Neural crest cell (in vitro differentiated cells): ENCODE measurements at regions not wholly inside any gene's neighbourhood (a gene's known extent, or its start where the extent isn't known, plus 50 kb on each side); places are given as distances from the start of the nearest gene placed in this dataset.
"Not testable (repeated sequence)": the region's sequence is repeated elsewhere in the genome, so short reads cannot be mapped to it uniquely, and the experiment has no call there.

Experiments
- DNase-seq: peaks from one replicate; pipeline ENCODE4 v3.0.0; 2021; ENCODE audit warnings: low read depth, mixed read lengths, low spot score
- H3K27ac Mint-ChIP-seq: one replicate; pipeline ENCODE4 v1.8.0; 2021; ENCODE audit warnings: mild to moderate bottlenecking, mixed read lengths; ENCODE audit not compliant: unreplicated experiment
- H3K27me3 Mint-ChIP-seq: 2 replicates; pipeline ENCODE4 v1.8.0; 2021; ENCODE audit warnings: low read depth, mild to moderate bottlenecking, mixed read lengths
- H3K36me3 Mint-ChIP-seq: 2 replicates; pipeline ENCODE4 v1.8.0; 2021; ENCODE audit warnings: low read depth, mild to moderate bottlenecking, mixed read lengths
- H3K4me1 Mint-ChIP-seq: 2 replicates; pipeline ENCODE4 v1.8.0; 2021; ENCODE audit warnings: mixed read lengths
- H3K4me3 Mint-ChIP-seq: one replicate; pipeline ENCODE4 v1.8.0; 2021; ENCODE audit warnings: mild to moderate bottlenecking, mixed read lengths
- H3K9me3 Mint-ChIP-seq: 2 replicates; pipeline ENCODE4 v1.8.0; 2021; ENCODE audit warnings: mixed read lengths
- CTCF ChIP-seq: fragments of 200-600 bp; sonication (generic); conservative IDR thresholded peaks from 2 replicates; pipeline ENCODE4 v1.5.0; 2021; ENCODE audit warnings: antibody characterized with exemption, mild to moderate bottlenecking

DNA sequence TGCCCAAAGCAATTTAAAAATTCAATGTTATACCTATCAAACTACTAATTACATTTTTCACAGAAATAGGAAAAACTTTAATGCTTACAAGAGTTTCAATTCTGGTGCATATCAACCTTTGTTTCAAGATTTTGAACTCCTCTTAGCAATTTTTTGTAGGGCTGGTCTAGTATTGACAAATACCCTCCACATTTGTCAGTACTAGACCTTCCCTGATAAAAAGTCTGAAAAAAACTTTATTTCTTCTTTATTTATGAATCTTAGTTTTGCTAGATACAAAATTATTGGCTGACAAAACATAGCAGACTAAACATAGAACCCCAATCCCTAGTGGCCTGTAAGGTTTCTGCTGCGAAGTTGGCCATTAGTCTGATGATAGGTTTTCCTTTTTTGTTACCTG is 1804.9 kb downstream of the EFNA5 start:
- Mint-ChIP-seq H3K27ac (no peak overlapping the region), H3K4me1 (no peaks in the 10 kb centered on the region), H3K27me3 (no peaks in the 10 kb centered on the region), H3K36me3 (peaks cover 2% of the 10 kb centered on the region), H3K9me3 (peaks cover 7% of the 10 kb centered on the region), H3K4me3 (no peak overlapping the region)
- TF ChIP-seq CTCF = no peak
- no peak for DNase-seq

DNA sequence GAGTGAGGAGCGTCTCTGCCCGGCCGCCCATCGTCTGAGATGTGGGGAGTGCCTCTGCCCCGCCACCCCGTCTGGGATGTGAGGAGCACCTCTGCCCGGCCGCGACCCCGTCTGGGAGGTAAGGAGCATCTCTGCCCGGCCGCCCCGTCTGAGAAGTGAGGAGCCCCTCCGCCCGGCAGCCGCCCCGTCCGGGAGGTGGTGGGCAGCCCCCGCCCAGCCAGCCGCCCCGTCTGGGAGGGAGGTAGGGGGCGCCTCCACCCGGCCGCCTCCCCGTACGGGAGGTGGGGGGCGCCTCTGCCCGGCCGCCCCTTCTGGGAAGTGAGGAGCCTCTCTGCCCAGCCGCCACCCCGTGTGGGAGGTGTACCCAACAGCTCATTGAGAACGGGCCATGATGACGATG is 1811.4 kb downstream of the EFNA5 start:
- DNase-seq, H3K27me3 Mint-ChIP-seq, H3K36me3 Mint-ChIP-seq, H3K4me3 Mint-ChIP-seq, H3K4me1 Mint-ChIP-seq, H3K27ac Mint-ChIP-seq, H3K9me3 Mint-ChIP-seq: not testable (repeated sequence)

- Mint-ChIP-seq H3K4me1 (no peaks in the 10 kb centered on the region), H3K27ac (no peak overlapping the region), H3K9me3 (no peaks in the 10 kb centered on the region), H3K36me3 (no peaks in the 10 kb centered on the region), H3K27me3 (no peaks in the 10 kb centered on the region), H3K4me3 (no peak overlapping the region)
- TF ChIP-seq CTCF = no peak
- DNase-seq = no peak
Observed at GRCh38 chr5:105849701-105850100, 1821.0 kb downstream of the EFNA5 start.

GRCh38 chr5:105840800-105841199 is 1829.9 kb downstream of the EFNA5 start:
- no peak for DNase-seq
- Mint-ChIP-seq H3K4me1 (no peaks in the 10 kb centered on the region), H3K27ac (no peak overlapping the region), H3K27me3 (no peaks in the 10 kb centered on the region), H3K36me3 (no peaks in the 10 kb centered on the region), H3K9me3 (peaks cover 2% of the 10 kb centered on the region), H3K4me3 (no peak overlapping the region)
- TF ChIP-seq CTCF = no peak

DNA sequence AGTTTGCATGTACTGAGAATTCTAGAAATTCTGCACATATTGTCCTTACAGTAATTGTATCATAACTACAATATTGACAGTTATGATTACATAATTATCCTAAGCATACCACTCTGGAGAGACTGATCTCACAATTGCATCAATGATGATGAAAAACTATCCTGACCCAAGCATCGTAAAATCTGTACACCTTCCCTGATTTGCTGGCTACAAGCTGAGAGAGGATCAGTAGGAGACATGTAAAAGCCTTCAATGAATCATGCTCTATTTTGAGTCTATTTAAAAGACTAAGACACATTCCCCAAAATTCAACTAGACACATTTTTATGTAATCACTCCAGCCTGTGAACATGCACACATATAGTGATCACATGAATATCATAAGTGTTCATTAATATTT is 1833.8 kb downstream of the EFNA5 start:
- Mint-ChIP-seq H3K36me3 (no peaks in the 10 kb centered on the region), H3K27me3 (no peaks in the 10 kb centered on the region), H3K4me1 (no peaks in the 10 kb centered on the region), H3K27ac (no peak overlapping the region), H3K9me3 (peaks cover 2% of the 10 kb centered on the region), H3K4me3 (no peak overlapping the region)
- TF ChIP-seq CTCF = no peak
- no peak for DNase-seq

DNA sequence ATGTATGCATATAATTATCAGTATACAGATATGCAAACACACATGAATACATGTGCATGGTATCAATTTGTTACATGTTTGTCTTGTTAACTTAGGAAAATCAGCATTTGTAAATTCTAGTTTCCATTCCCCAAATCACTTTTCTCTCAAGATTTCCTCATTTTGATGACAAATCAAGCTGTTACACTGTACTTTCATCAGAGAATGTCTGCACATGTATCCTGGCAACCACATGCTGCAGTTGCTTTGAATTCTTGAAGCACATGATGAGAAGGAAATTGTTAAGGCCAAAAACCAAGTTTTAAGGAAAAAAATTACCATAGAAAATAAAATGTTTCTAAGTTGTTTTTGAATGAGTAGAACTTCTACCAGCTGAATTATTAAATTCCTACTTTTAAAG is 1834.5 kb downstream of the EFNA5 start:
- no peak for DNase-seq
- no peak overlapping the region for H3K27ac Mint-ChIP-seq
- no peaks in the 10 kb centered on the region for H3K4me1 Mint-ChIP-seq
- H3K4me3 Mint-ChIP-seq = no peak overlapping the region
- H3K36me3 Mint-ChIP-seq = no peaks in the 10 kb centered on the region
- peaks cover 2% of the 10 kb centered on the region for H3K9me3 Mint-ChIP-seq
- TF ChIP-seq CTCF = no peak
- H3K27me3 Mint-ChIP-seq = no peaks in the 10 kb centered on the region
